T-helper 1 cell treated with Interleukin-12 subunit alpha and Interleukin-12 subunit beta and Interleukin-4 antibody, amounts not matched to agents 30 μg/mL and 1 μg/mL, for 36 hours (primary cell): ENCODE measurements at regions not wholly inside any gene's neighbourhood (a gene's known extent, or its start where the extent isn't known, plus 50 kb on each side); places are given as distances from the start of the nearest gene placed in this dataset.

Experiments used
- H3K27ac Mint-ChIP-seq: one replicate; pipeline ENCODE4 v1.8.0; 2021; ENCODE audit warnings: mild to moderate bottlenecking, mixed read lengths
- H3K27me3 Mint-ChIP-seq: one replicate; pipeline ENCODE4 v1.8.0; 2021; ENCODE audit warnings: low read depth, mixed read lengths
- H3K36me3 Mint-ChIP-seq: one replicate; pipeline ENCODE4 v1.8.0; 2021; ENCODE audit warnings: low read depth, mixed read lengths
- H3K4me1 Mint-ChIP-seq: one replicate; pipeline ENCODE4 v1.8.0; 2021; ENCODE audit warnings: low read depth, mixed read lengths
- H3K4me3 Mint-ChIP-seq: one replicate; pipeline ENCODE4 v1.8.0; 2021; ENCODE audit warnings: mild to moderate bottlenecking, moderate library complexity, mixed read lengths
- H3K9me3 Mint-ChIP-seq: one replicate; pipeline ENCODE4 v1.8.0; 2021; ENCODE audit warnings: mixed read lengths

- Mint-ChIP-seq H3K27me3 (no peaks in the 10 kb centered on the region), H3K4me1 (no peaks in the 10 kb centered on the region), H3K27ac (no peak overlapping the region), H3K4me3 (no peak overlapping the region), H3K9me3 (no peaks in the 10 kb centered on the region), H3K36me3 (no peaks in the 10 kb centered on the region)
These were observed 1639.4 kb upstream of the TENM3 start for GRCh38 chr4:180603791-180604190.

DNA sequence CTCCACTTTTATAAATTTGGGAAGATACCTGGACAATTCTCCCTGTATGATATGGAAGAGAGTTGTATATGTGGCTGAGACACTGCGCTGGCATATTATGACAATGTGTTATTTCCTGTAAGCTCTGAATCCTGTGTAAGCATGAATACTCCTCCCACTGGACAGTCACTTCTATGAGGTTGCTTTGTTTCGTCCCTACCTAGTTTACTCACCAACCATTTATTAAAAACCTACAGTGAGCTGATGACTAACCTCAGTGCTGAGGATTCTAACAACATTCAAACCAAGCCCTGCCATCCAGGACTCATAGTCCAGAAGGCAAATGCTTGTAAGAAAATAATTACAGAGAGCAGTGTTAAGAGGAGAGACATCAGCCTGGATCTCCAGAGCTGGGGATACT lies 1632.9 kb upstream of the TENM3 start:
- Mint-ChIP-seq H3K4me3 (no peak overlapping the region), H3K4me1 (no peaks in the 10 kb centered on the region), H3K27me3 (no peaks in the 10 kb centered on the region), H3K9me3 (no peaks in the 10 kb centered on the region), H3K27ac (no peak overlapping the region), H3K36me3 (no peaks in the 10 kb centered on the region)

DNA sequence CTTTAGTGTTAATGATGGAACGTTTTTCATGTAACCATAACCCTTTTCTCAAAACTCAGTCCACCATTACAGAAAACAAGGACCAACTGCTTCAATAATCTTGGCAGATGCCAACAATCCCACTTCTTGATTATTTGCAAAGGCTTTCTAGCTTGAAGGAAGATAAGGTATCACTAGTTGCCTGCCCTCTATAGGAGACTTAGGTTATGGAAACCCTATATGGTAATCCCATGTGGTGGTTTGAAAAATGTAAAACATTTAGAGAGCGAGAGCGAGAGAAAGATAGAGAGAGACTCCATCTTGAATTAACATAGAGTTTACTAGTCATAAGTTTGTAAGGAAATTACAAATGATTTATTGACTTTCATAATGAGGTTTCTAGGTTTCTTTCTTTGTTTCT lies 1627.5 kb upstream of the TENM3 start:
- H3K27ac Mint-ChIP-seq, result no peak overlapping the region
- H3K4me3 Mint-ChIP-seq, result no peak overlapping the region
- no peaks in the 10 kb centered on the region for H3K9me3 Mint-ChIP-seq
- H3K36me3 Mint-ChIP-seq, result no peaks in the 10 kb centered on the region
- H3K27me3 Mint-ChIP-seq, result no peaks in the 10 kb centered on the region
- H3K4me1 Mint-ChIP-seq, result no peaks in the 10 kb centered on the region

DNA sequence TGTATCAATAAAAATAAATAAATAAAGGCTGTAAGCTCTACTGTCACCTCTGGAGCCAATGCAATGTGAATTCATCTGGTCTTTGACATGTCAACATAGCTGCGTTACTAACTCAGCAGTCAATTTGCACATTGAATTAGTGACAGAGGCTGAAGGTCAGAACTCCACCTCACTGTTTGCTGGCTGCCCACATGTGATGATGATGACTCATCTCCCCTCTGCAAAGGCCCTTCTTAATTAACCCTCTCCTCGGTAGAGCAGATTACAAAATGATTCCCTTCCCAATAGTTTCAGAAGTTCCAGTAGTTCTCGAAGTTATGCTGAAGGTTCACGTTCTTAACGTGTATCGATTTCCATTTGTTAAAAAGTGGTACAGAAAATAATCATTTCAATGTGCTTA lies 1626.0 kb upstream of the TENM3 start:
- no peak overlapping the region for H3K4me3 Mint-ChIP-seq
- H3K9me3 Mint-ChIP-seq, result no peaks in the 10 kb centered on the region
- H3K36me3 Mint-ChIP-seq, result no peaks in the 10 kb centered on the region
- H3K27me3 Mint-ChIP-seq, result no peaks in the 10 kb centered on the region
- no peaks in the 10 kb centered on the region for H3K4me1 Mint-ChIP-seq
- no peak overlapping the region for H3K27ac Mint-ChIP-seq

GRCh38 chr4:180618396-180618795 lies 1624.8 kb upstream of the TENM3 start:
- Mint-ChIP-seq H3K27me3 (no peaks in the 10 kb centered on the region), H3K27ac (no peak overlapping the region), H3K4me3 (no peak overlapping the region), H3K36me3 (no peaks in the 10 kb centered on the region), H3K4me1 (no peaks in the 10 kb centered on the region), H3K9me3 (no peaks in the 10 kb centered on the region)

DNA sequence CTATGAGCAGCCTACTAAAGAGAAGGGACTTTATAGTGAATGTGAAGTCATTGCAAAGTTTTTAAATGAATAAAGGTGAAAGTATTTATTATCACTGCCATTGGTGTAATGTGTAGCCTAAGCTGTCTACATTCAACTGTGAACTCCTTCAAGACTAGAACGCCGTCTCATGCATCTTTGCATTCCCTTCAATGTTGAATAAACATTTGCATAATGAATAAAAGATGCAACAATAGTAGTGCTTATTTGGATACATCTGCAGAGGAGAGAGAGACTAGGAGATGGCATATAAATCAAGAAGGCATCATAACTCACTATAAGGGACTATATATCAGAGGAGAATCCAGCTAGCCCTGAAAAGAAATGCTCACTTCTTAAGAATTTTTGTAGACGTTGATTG lies 1623.8 kb upstream of the TENM3 start:
- H3K4me3 Mint-ChIP-seq, result no peak overlapping the region
- H3K27ac Mint-ChIP-seq, result no peak overlapping the region
- H3K36me3 Mint-ChIP-seq, result no peaks in the 10 kb centered on the region
- H3K27me3 Mint-ChIP-seq, result no peaks in the 10 kb centered on the region
- H3K9me3 Mint-ChIP-seq, result no peaks in the 10 kb centered on the region
- H3K4me1 Mint-ChIP-seq, result no peaks in the 10 kb centered on the region

GRCh38 chr4:180622254-180622653 lies 1620.9 kb upstream of the TENM3 start:
- Mint-ChIP-seq H3K9me3 (no peaks in the 10 kb centered on the region), H3K27me3 (no peaks in the 10 kb centered on the region), H3K4me3 (no peak overlapping the region), H3K4me1 (no peaks in the 10 kb centered on the region), H3K36me3 (no peaks in the 10 kb centered on the region), H3K27ac (no peak overlapping the region)

DNA sequence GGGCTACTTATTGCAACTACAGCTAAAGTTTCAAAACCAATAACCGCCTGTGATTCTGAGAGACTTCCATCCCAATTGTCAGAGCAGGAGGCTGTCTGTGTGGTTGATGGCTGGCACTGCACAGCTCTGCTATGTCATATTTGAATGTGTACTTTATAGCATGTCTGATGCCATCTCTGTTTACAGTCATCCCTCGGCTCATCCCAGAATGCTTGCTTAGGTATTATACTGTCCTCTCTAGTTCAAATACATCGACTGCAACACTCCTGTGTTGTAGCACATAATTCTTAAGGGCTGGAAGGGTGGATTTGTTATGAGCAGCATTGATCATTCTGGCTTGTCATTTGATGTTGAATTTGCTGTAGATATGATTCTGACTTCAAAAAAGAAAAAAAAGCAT lies 1617.5 kb upstream of the TENM3 start:
- Mint-ChIP-seq H3K27me3 (no peaks in the 10 kb centered on the region), H3K27ac (no peak overlapping the region), H3K36me3 (no peaks in the 10 kb centered on the region), H3K9me3 (no peaks in the 10 kb centered on the region), H3K4me3 (no peak overlapping the region), H3K4me1 (no peaks in the 10 kb centered on the region)

- H3K4me1 Mint-ChIP-seq, result no peaks in the 10 kb centered on the region
- no peak overlapping the region for H3K27ac Mint-ChIP-seq
- H3K4me3 Mint-ChIP-seq, result no peak overlapping the region
- no peaks in the 10 kb centered on the region for H3K9me3 Mint-ChIP-seq
- no peaks in the 10 kb centered on the region for H3K36me3 Mint-ChIP-seq
- no peaks in the 10 kb centered on the region for H3K27me3 Mint-ChIP-seq
These were observed 1613.1 kb upstream of the TENM3 start for GRCh38 chr4:180630012-180630665.

GRCh38 chr4:180634306-180634705 lies 1608.9 kb upstream of the TENM3 start:
- Mint-ChIP-seq H3K36me3 (no peaks in the 10 kb centered on the region), H3K27me3 (no peaks in the 10 kb centered on the region), H3K4me3 (no peak overlapping the region), H3K27ac (no peak overlapping the region), H3K4me1 (no peaks in the 10 kb centered on the region), H3K9me3 (no peaks in the 10 kb centered on the region)

- Mint-ChIP-seq H3K36me3 (no peaks in the 10 kb centered on the region), H3K4me3 (no peak overlapping the region), H3K4me1 (no peaks in the 10 kb centered on the region), H3K9me3 (no peaks in the 10 kb centered on the region), H3K27me3 (no peaks in the 10 kb centered on the region), H3K27ac (no peak overlapping the region)
These were observed 1607.9 kb upstream of the TENM3 start for GRCh38 chr4:180635281-180635680.

- no peaks in the 10 kb centered on the region for H3K9me3 Mint-ChIP-seq
- H3K4me3 Mint-ChIP-seq, result no peak overlapping the region
- H3K27ac Mint-ChIP-seq, result no peak overlapping the region
- H3K4me1 Mint-ChIP-seq, result no peaks in the 10 kb centered on the region
- H3K36me3 Mint-ChIP-seq, result no peaks in the 10 kb centered on the region
- H3K27me3 Mint-ChIP-seq, result no peaks in the 10 kb centered on the region
These were observed 1606.4 kb upstream of the TENM3 start for GRCh38 chr4:180636696-180637404.

DNA sequence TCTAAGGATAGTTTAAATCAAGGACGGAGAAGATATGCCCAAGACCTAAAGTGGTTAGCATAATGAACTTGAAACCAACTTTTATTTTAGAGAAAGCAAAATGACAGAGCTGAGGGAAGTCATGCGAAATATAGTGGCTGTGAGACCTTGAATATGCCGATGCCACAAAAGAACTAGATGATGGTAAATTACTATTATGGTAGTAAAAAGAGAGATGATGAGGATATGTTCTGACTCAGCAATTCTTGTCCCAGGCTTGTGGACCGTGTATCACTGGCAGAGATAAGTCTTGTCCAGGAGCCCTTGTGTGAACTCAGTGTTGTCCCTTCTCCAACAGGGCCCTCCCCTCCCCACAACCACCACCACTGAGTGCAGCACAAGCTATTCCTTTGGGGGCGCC lies 1605.6 kb upstream of the TENM3 start:
- no peaks in the 10 kb centered on the region for H3K27me3 Mint-ChIP-seq
- no peaks in the 10 kb centered on the region for H3K4me1 Mint-ChIP-seq
- H3K36me3 Mint-ChIP-seq, result no peaks in the 10 kb centered on the region
- H3K9me3 Mint-ChIP-seq, result no peaks in the 10 kb centered on the region
- H3K4me3 Mint-ChIP-seq, result no peak overlapping the region
- no peak overlapping the region for H3K27ac Mint-ChIP-seq

DNA sequence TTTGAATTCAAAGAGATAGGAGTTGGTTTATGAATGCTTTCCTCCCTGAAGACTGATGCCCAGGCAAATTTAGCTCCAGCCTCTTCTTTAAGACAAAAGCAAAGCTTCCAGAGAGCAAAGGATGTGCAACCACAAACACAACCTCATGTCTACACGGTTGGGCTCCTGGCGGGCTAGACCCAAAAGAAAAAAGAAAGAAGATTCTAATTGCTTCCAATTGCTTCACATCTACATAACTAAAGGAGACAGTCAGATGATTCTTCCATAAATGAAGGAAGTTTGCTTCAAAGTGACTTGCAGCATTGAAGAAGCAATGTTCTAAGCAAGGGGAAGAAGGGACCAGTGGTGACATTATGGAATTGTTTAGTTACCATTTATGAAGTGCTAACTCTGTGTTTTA lies 1603.0 kb upstream of the TENM3 start:
- no peaks in the 10 kb centered on the region for H3K27me3 Mint-ChIP-seq
- no peaks in the 10 kb centered on the region for H3K9me3 Mint-ChIP-seq
- H3K36me3 Mint-ChIP-seq, result no peaks in the 10 kb centered on the region
- H3K27ac Mint-ChIP-seq, result no peak overlapping the region
- no peak overlapping the region for H3K4me3 Mint-ChIP-seq
- no peaks in the 10 kb centered on the region for H3K4me1 Mint-ChIP-seq

DNA sequence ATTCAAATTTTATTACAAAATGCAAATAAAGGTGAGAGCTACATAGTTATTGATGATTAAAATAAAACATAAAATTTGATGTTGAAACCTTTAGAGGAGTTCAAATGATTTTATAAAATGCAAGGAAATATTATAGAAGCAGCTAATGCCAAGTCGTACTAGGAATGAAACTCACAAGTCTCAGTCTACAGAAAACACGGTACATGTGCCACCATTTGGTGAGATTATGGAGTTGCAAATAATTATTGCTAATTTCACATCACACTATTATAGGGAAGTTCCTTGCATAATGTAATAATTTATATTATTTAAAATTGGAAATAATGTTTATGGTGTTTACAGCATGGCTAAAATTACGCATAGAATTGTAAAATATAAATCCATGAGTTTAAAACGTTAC lies 1601.7 kb upstream of the TENM3 start:
- Mint-ChIP-seq H3K36me3 (no peaks in the 10 kb centered on the region), H3K27me3 (no peaks in the 10 kb centered on the region), H3K27ac (no peak overlapping the region), H3K4me3 (no peak overlapping the region), H3K4me1 (no peaks in the 10 kb centered on the region), H3K9me3 (no peaks in the 10 kb centered on the region)
